Glomerular endothelial cell (primary cell): ENCODE measurements at regions not wholly inside any gene's neighbourhood (a gene's known extent, or its start where the extent isn't known, plus 50 kb on each side); places are given as distances from the start of the nearest gene placed in this dataset.

Experiments
- DNase-seq: peaks from one replicate; pipeline ENCODE4 v3.0.0-alpha.2; 2011; ENCODE audit warnings: low read depth, low spot score; ENCODE audit errors: extremely low read depth

DNA sequence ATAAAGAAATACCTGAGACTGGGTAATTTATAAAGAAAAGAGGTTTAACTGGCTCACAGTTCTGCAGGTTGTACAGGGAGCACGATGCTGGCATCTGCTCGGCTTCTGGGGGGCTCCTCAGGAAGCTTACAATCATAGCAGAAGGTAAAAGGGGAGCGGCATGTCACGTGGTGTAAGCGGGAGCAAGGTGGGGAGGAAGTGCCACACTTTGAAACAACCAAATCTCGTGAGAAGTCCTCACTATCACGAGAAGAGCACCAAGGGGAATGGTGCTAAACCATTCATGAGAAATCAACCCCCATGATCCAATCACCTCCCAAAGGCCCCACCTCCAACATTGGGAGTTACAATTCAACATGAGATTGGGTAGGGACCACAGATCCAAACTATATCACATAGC is 67.7 kb downstream of the AKR1B1 start:
- no peak for DNase-seq

DNA sequence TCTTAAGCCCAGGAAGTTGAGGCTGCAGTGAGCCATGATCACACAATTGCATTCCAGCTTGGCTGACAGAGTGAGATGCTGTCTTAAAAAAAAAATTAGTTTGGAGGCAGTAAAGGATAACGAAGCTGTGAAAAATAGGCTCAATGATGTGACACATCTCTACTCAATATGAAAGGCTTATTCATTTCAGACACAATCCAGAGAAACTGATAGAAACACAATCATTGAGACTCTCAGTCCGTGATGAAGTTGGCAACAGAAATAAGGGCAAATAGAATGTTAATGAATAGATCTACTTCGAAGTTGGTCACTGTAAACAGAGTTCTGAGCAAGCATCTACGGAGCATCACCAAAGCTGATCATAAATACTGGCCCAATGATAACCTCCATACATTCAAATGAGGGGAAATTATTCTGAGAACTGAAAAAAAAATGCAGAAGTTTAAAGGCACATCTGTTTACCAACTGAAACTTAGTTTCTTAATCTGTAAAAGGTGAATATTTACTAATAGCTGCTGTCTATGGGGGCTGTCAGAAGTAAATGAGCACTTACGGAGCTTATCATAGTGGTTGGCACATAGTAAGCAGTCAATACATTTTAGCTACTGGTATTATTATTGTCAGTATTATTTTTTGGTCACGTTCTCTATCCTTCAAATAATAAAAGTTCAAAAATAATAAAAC is 70.4 kb downstream of the AKR1B1 start:
- DNase-seq: no peak

- DNase-seq: no peak
These were observed 61.8 kb upstream of the SLC35B4 start for GRCh38 chr7:134378562-134378961.

GRCh38 chr7:134376693-134377092 is 60.0 kb upstream of the SLC35B4 start:
- no peak for DNase-seq

GRCh38 chr7:134375206-134375605 is 58.5 kb upstream of the SLC35B4 start:
- DNase-seq: no peak

DNA sequence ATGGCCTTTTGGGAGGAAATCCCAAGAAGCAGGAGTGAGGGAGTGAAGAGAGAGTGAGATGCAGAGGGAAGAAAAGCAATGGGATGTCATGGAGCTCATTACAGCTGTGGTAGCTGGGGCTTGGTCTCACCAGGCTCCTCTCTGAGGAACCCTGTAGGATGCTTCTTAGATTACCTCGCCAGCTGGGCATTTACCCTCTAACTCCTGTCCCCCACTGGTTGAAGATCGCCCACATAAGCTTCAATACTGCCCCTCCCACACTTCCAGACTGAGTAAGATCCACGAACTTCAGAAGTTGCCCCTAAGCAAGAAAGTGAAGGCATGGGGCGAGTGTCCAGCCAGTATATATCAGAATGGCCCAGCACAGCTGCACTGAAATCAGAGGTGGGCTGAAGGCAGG is 58.1 kb upstream of the SLC35B4 start:
- no peak for DNase-seq

GRCh38 chr7:134374291-134374690 is 57.6 kb upstream of the SLC35B4 start:
- DNase-seq: no peak

DNA sequence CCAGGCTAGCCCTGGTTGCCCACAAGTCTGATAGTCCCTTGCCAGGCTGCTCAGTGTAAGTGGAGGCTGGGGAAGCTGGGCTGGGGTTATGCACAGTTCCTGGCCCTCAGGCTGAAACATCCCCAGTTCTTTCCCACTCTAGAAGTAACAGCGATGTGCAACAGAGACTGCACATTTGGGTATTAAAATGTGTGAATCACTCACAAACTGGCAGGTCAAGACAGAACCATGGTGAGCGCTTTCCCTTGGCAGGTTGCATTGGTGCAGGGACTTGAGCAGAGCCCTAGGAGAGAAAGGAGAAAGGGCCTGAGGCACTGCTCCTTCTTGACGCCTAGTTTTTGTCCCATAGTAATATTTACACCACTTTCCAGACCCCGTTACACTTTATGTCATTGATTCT is 56.1 kb upstream of the SLC35B4 start:
- DNase-seq: no peak

- DNase-seq: no peak
These were observed 55.2 kb upstream of the SLC35B4 start for GRCh38 chr7:134371971-134372370.

GRCh38 chr7:134371536-134371935 is 54.8 kb upstream of the SLC35B4 start:
- no peak for DNase-seq

DNA sequence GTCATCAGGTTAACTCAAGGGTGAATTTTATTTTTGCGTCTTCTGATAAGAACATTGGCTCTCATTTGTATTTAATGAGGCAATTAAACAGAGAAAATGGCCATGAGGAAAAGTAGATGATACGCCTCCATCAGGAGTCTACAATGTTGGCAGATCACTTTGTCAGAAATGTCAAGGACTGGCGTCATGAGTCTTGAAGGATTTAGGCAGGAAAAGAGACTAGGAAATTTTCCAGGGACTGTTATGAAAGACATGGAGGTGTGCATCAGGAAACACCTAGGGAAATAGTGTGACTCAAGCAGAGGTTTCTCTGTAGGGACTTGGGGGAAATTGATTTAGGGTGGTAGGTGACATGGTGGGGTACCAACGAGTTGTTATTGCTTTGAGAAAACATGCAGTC is 53.4 kb upstream of the SLC35B4 start:
- no peak for DNase-seq

GRCh38 chr7:134368851-134369544 is 52.3 kb upstream of the SLC35B4 start:
- DNase-seq: peak; percentile 29

DNA sequence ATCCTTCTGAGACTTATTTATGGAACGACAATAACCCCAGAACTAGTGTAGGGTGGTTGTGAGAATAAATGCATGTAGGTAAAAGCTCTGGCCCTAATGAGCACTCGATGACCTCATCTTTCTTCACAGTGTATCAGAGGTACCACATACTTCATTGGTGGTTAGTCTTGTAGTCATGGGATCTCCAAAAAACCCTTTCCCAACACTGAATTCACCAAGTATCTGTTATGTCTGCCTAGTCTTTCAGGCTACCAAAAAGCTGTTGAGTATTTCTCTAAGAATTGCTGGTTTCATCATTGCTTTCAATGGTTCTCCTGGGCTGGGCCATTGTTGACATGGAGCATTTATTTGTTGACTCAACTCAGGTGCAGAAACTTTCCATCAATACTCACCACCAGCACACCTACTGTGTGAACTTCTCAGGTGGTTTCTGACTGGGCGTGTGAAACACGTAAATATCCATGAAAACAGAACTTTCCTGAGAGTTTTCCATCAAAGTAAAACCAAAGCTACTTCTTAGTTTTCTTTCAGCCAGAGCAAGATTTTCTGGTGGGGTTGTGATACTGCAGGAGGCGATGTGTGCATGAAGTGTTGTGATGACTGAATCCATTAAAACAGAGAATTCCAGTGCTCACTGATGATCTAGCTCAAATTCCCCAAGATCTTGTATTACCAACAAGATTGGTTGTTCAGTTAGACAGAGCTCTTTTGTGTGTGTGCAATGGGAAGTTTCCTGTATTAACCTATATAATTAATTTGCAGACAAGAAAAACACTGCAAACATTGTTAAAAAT is 51.4 kb upstream of the SLC35B4 start:
- DNase-seq: no peak
